ENCODE measurements at regions not wholly inside any gene's neighbourhood (a gene's known extent, or its start where the extent isn't known, plus 50 kb on each side); places are given as distances from the start of the nearest gene placed in this dataset.

- no peaks in the 10 kb centered on the region for H3K4me1 Mint-ChIP-seq
- H3K9me3 Mint-ChIP-seq, result peaks cover 4% of the 10 kb centered on the region
- no peak overlapping the region for H3K4me3 Mint-ChIP-seq
- H3K27me3 Mint-ChIP-seq, result peaks cover 18% of the 10 kb centered on the region
- no peak overlapping the region for H3K27ac Mint-ChIP-seq
- peaks cover 3% of the 10 kb centered on the region for H3K36me3 Mint-ChIP-seq
Observed at GRCh38 chr5:76030343-76030742, 52.8 kb upstream of the SV2C start.

- Mint-ChIP-seq H3K4me3 (no peak overlapping the region), H3K27ac (no peak overlapping the region), H3K27me3 (peaks cover 14% of the 10 kb centered on the region), H3K4me1 (no peaks in the 10 kb centered on the region), H3K9me3 (no peaks in the 10 kb centered on the region), H3K36me3 (no peaks in the 10 kb centered on the region)
Observed at GRCh38 chr5:76029739-76030138, 53.4 kb upstream of the SV2C start.

- Mint-ChIP-seq H3K36me3 (no peaks in the 10 kb centered on the region), H3K9me3 (no peaks in the 10 kb centered on the region), H3K4me1 (no peaks in the 10 kb centered on the region), H3K4me3 (no peak overlapping the region), H3K27ac (no peak overlapping the region), H3K27me3 (peaks cover 12% of the 10 kb centered on the region)
Observed at GRCh38 chr5:76025790-76026189, 57.4 kb upstream of the SV2C start.

GRCh38 chr5:76025069-76025468 is 58.1 kb upstream of the SV2C start:
- Mint-ChIP-seq H3K4me3 (no peak overlapping the region), H3K36me3 (no peaks in the 10 kb centered on the region), H3K27me3 (peaks cover 8% of the 10 kb centered on the region), H3K9me3 (no peaks in the 10 kb centered on the region), H3K27ac (no peak overlapping the region), H3K4me1 (no peaks in the 10 kb centered on the region)

GRCh38 chr5:76022611-76023010 is 60.6 kb upstream of the SV2C start:
- Mint-ChIP-seq H3K4me3 (no peak overlapping the region), H3K36me3 (no peaks in the 10 kb centered on the region), H3K4me1 (no peaks in the 10 kb centered on the region), H3K27ac (no peak overlapping the region), H3K9me3 (no peaks in the 10 kb centered on the region), H3K27me3 (peaks cover 12% of the 10 kb centered on the region)

GRCh38 chr5:76021936-76022584 is 61.1 kb upstream of the SV2C start:
- Mint-ChIP-seq H3K27ac (no peak overlapping the region), H3K4me3 (no peak overlapping the region), H3K27me3 (peaks cover 12% of the 10 kb centered on the region), H3K9me3 (no peaks in the 10 kb centered on the region), H3K36me3 (no peaks in the 10 kb centered on the region), H3K4me1 (no peaks in the 10 kb centered on the region)

- Mint-ChIP-seq H3K36me3 (no peaks in the 10 kb centered on the region), H3K4me1 (no peaks in the 10 kb centered on the region), H3K27ac (no peak overlapping the region), H3K4me3 (no peak overlapping the region), H3K9me3 (no peaks in the 10 kb centered on the region), H3K27me3 (peaks cover 17% of the 10 kb centered on the region)
Observed at GRCh38 chr5:76016258-76016657, 66.9 kb upstream of the SV2C start.

- Mint-ChIP-seq H3K4me1 (no peaks in the 10 kb centered on the region), H3K27me3 (peaks cover 16% of the 10 kb centered on the region), H3K9me3 (no peaks in the 10 kb centered on the region), H3K36me3 (no peaks in the 10 kb centered on the region), H3K27ac (no peak overlapping the region), H3K4me3 (no peak overlapping the region)
Observed at GRCh38 chr5:76014005-76014404, 69.2 kb upstream of the SV2C start.

- Mint-ChIP-seq H3K27me3 (peaks cover 13% of the 10 kb centered on the region), H3K36me3 (no peaks in the 10 kb centered on the region), H3K9me3 (no peaks in the 10 kb centered on the region), H3K4me1 (no peaks in the 10 kb centered on the region), H3K27ac (no peak overlapping the region), H3K4me3 (no peak overlapping the region)
Observed at GRCh38 chr5:76007904-76008303, 75.3 kb upstream of the SV2C start.

- Mint-ChIP-seq H3K36me3 (no peaks in the 10 kb centered on the region), H3K9me3 (peaks cover 4% of the 10 kb centered on the region), H3K4me3 (no peak overlapping the region), H3K4me1 (no peaks in the 10 kb centered on the region), H3K27me3 (peaks cover 11% of the 10 kb centered on the region), H3K27ac (no peak overlapping the region)
Observed at GRCh38 chr5:76000582-76000981, 82.6 kb upstream of the SV2C start.

- H3K27me3 Mint-ChIP-seq, result peaks cover 8% of the 10 kb centered on the region
Observed at GRCh38 chr5:75993643-75994520, 89.3 kb upstream of the SV2C start.

GRCh38 chr5:75993183-75993582 is 90.0 kb upstream of the SV2C start:
- H3K4me1 Mint-ChIP-seq, result no peaks in the 10 kb centered on the region
- no peak overlapping the region for H3K27ac Mint-ChIP-seq
- H3K27me3 Mint-ChIP-seq, result peaks cover 6% of the 10 kb centered on the region
- no peaks in the 10 kb centered on the region for H3K36me3 Mint-ChIP-seq
- H3K9me3 Mint-ChIP-seq, result peaks cover 5% of the 10 kb centered on the region
- H3K4me3 Mint-ChIP-seq, result no peak overlapping the region

More at GRCh38 chr5:75993643-75994520, 89.3 kb upstream of the SV2C start:
- Mint-ChIP-seq H3K4me3 (no peak overlapping the region), H3K4me1 (no peaks in the 10 kb centered on the region), H3K9me3 (peaks cover 5% of the 10 kb centered on the region), H3K36me3 (no peaks in the 10 kb centered on the region), H3K27ac (no peak overlapping the region)

- Mint-ChIP-seq H3K27ac (no peak overlapping the region), H3K36me3 (no peaks in the 10 kb centered on the region), H3K9me3 (peaks cover 5% of the 10 kb centered on the region), H3K27me3 (peaks cover 6% of the 10 kb centered on the region), H3K4me1 (no peaks in the 10 kb centered on the region), H3K4me3 (no peak overlapping the region)
Observed at GRCh38 chr5:75992753-75993152, 90.4 kb upstream of the SV2C start.

- H3K36me3 Mint-ChIP-seq, result no peaks in the 10 kb centered on the region
- no peaks in the 10 kb centered on the region for H3K4me1 Mint-ChIP-seq
- H3K9me3 Mint-ChIP-seq, result no peaks in the 10 kb centered on the region
- no peak overlapping the region for H3K27ac Mint-ChIP-seq
- H3K4me3 Mint-ChIP-seq, result no peak overlapping the region
- peaks cover 1% of the 10 kb centered on the region for H3K27me3 Mint-ChIP-seq
Observed at GRCh38 chr5:75985077-75985476, 98.1 kb upstream of the SV2C start.

GRCh38 chr5:75975496-75975895 is 107.7 kb upstream of the SV2C start:
- Mint-ChIP-seq H3K4me1 (no peaks in the 10 kb centered on the region), H3K4me3 (no peak overlapping the region), H3K27me3 (peaks cover 17% of the 10 kb centered on the region), H3K27ac (no peak overlapping the region), H3K36me3 (no peaks in the 10 kb centered on the region), H3K9me3 (peaks cover 3% of the 10 kb centered on the region)

- Mint-ChIP-seq H3K4me3 (no peak overlapping the region), H3K9me3 (peaks cover 15% of the 10 kb centered on the region), H3K36me3 (peaks cover 5% of the 10 kb centered on the region), H3K27me3 (peaks cover 21% of the 10 kb centered on the region), H3K27ac (no peak overlapping the region), H3K4me1 (no peaks in the 10 kb centered on the region)
Observed at GRCh38 chr5:75965292-75965691, 117.9 kb upstream of the SV2C start.
